BE2C (cell line): ENCODE measurements at regions not wholly inside any gene's neighbourhood (a gene's known extent, or its start where the extent isn't known, plus 50 kb on each side); places are given as distances from the start of the nearest gene placed in this dataset.

Source experiments
- DNase-seq: peaks from one replicate; pipeline ENCODE4 v3.0.0-alpha.2; 2020
- H3K27me3 ChIP-seq: fragments of 250-450 bp; sonication (Bioruptor Pico); 2 replicates; pipeline ENCODE4 v1.5.1; 2020; ENCODE audit warnings: mild to moderate bottlenecking
- H3K36me3 ChIP-seq: fragments of 250-450 bp; sonication (Bioruptor Pico); 2 replicates; pipeline ENCODE4 v1.5.1; 2020; ENCODE audit warnings: mild to moderate bottlenecking
- H3K4me1 ChIP-seq: fragments of 250-450 bp; sonication (Bioruptor Pico); 2 replicates; pipeline ENCODE4 v1.5.1; 2020
- H3K4me3 ChIP-seq: 2 replicates; pipeline ENCODE4 v1.5.1; 2011; ENCODE audit warnings: low read depth, low read length
- H3K9me3 ChIP-seq: fragments of 250-450 bp; sonication (Bioruptor Pico); 2 replicates; pipeline ENCODE4 v1.5.1; 2020
- TF ChIP-seq, protein P1 (sequence below): IDR thresholded peaks from 2 replicates; pipeline ENCODE4 v1.5.1; 2012; ENCODE audit warnings: mild to moderate bottlenecking, low read depth, low read length

- DNase-seq = no peak
These were observed 311.1 kb upstream of the MAF start for GRCh38 chr16:79911660-79912059.

GRCh38 chr16:79909571-79909970, 309.0 kb upstream of the MAF start:
- DNase-seq = no peak
- Histone ChIP-seq H3K4me3 (no peak overlapping the region), H3K9me3 (peaks cover 3% of the 10 kb centered on the region; the same call in 1 of the 2 replicates), H3K27me3 (no peaks in the 10 kb centered on the region), H3K36me3 (no peaks in the 10 kb centered on the region), H3K4me1 (no peaks in the 10 kb centered on the region)
- TF ChIP-seq, protein P1, sequence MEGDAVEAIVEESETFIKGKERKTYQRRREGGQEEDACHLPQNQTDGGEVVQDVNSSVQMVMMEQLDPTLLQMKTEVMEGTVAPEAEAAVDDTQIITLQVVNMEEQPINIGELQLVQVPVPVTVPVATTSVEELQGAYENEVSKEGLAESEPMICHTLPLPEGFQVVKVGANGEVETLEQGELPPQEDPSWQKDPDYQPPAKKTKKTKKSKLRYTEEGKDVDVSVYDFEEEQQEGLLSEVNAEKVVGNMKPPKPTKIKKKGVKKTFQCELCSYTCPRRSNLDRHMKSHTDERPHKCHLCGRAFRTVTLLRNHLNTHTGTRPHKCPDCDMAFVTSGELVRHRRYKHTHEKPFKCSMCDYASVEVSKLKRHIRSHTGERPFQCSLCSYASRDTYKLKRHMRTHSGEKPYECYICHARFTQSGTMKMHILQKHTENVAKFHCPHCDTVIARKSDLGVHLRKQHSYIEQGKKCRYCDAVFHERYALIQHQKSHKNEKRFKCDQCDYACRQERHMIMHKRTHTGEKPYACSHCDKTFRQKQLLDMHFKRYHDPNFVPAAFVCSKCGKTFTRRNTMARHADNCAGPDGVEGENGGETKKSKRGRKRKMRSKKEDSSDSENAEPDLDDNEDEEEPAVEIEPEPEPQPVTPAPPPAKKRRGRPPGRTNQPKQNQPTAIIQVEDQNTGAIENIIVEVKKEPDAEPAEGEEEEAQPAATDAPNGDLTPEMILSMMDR = no peak

More at GRCh38 chr16:79911660-79912059, 311.1 kb upstream of the MAF start:
- no peaks in the 10 kb centered on the region; the same call in 1 of the 2 replicates for H3K9me3 ChIP-seq
- TF ChIP-seq, protein P1 = no peak
- no peak overlapping the region for H3K4me3 ChIP-seq
- H3K36me3 ChIP-seq = no peaks in the 10 kb centered on the region
- no peaks in the 10 kb centered on the region for H3K27me3 ChIP-seq
- no peaks in the 10 kb centered on the region for H3K4me1 ChIP-seq

DNA sequence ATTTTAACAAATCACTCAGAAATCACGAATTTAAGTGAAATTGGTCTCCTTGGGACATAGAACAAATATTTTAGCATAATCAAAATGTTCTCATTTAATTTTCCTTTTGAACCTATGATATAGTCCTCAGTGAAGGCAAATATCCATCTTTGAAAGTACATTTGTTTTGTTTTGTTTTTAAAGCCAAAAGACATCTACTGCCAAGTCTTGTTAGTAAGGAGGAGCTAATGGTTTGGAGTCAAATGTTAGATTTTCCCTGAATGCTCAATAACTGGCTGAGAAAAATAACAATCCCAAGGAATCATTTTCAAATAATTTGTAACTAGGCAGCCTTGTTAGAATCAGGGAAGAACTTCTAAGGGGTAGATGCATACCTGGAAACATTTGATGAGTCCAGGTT, 302.9 kb upstream of the MAF start:
- no peaks in the 10 kb centered on the region for H3K36me3 ChIP-seq
- no peaks in the 10 kb centered on the region for H3K4me1 ChIP-seq
- no peaks in the 10 kb centered on the region for H3K27me3 ChIP-seq
- H3K9me3 ChIP-seq = peaks cover 3% of the 10 kb centered on the region; the same call in 1 of the 2 replicates
- no peak overlapping the region for H3K4me3 ChIP-seq
- no peak for DNase-seq
- TF ChIP-seq, protein P1 = no peak

GRCh38 chr16:79902351-79902750, 301.8 kb upstream of the MAF start:
- TF ChIP-seq, protein P1 = no peak
- H3K27me3 ChIP-seq = no peaks in the 10 kb centered on the region
- H3K4me1 ChIP-seq = no peaks in the 10 kb centered on the region
- no peaks in the 10 kb centered on the region for H3K36me3 ChIP-seq
- H3K9me3 ChIP-seq = peaks cover 3% of the 10 kb centered on the region; the same call in 1 of the 2 replicates
- no peak overlapping the region for H3K4me3 ChIP-seq
- no peak for DNase-seq

DNA sequence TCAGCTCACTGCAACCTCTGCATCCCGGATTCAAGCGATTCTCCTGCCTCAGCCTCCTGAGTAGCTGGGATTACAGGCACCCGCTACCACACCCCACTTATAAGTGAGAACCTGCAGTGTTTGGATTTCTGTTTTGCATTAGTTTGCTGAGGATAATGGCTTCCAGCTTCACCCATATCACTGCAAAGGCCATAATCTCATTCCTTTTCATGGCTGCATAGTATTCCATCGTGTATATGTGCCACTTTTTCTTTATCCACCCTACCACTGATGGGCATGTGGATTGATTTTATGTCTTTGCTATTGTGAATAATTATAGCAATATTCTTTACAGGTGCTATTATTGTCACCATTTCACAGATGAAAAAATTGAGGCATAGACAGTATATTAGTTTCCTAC, 301.0 kb upstream of the MAF start:
- Histone ChIP-seq H3K36me3 (no peaks in the 10 kb centered on the region), H3K4me1 (no peaks in the 10 kb centered on the region), H3K9me3 (0 out of 2 replicates have a peak, but pooled peaks cover 3% of the 10 kb centered on the region), H3K4me3 (no peak overlapping the region), H3K27me3 (no peaks in the 10 kb centered on the region)
- no peak for DNase-seq
- TF ChIP-seq, protein P1 = no peak

GRCh38 chr16:79899716-79900115, 299.2 kb upstream of the MAF start:
- H3K4me3 ChIP-seq = no peak overlapping the region
- H3K9me3 ChIP-seq = no peaks in the 10 kb centered on the region
- TF ChIP-seq, protein P1 = no peak
- DNase-seq = no peak
- no peaks in the 10 kb centered on the region for H3K4me1 ChIP-seq
- no peaks in the 10 kb centered on the region for H3K36me3 ChIP-seq
- no peaks in the 10 kb centered on the region for H3K27me3 ChIP-seq
